ENCODE measurements at regions not wholly inside any gene's neighbourhood (a gene's known extent, or its start where the extent isn't known, plus 50 kb on each side); places are given as distances from the start of the nearest gene placed in this dataset.

- TF ChIP-seq GATA3 (IDR thresholded peaks at IDR 0.05; ENCODE audit: low read depth, low read length) (no peak), GATA2 (IDR thresholded peaks at IDR 0.05; ENCODE audit: low read depth, low read length) (no peak)
Observed at GRCh38 chr22:27298742-27299141, 502.8 kb downstream of the MN1 start.
